ENCODE measurements at regions not wholly inside any gene's neighbourhood (a gene's known extent, or its start where the extent isn't known, plus 50 kb on each side); places are given as distances from the start of the nearest gene placed in this dataset.
A peak's percentile ranks its signal among the peaks of the same experiment; 100 is the strongest.

DNA sequence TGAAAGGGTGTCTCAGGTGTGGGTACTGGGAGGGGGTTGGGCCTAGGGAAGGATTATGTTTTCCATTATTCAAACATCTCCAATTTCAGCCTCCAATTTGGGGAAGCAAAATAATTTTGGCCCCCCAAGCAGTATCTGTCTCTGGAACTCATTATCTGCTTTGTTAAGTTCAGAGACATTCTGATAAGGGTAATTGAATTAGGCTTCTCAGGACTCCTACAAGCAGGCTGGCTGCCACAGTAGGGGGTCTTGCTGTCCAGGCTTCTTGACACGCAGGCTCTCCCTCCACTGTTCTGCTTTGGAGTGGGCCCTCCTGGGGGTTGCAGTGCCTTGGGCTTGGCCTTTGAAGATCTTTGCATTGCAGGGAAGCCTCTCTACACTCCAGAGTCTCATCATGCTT is 108.1 kb upstream of the SIX2 start:
- CTCF ChIA-PET, result no interaction called here
- peak; percentile 67 for DNase-seq (ENCODE audit: extremely low spot score)
- POLR2A ChIA-PET, result no interaction called here
- TF ChIP-seq ZNF384 (IDR thresholded peaks at IDR 0.05), result no peak
- peak; percentile 95 for TF ChIP-seq ARNT (IDR thresholded peaks at IDR 0.05)

DNA sequence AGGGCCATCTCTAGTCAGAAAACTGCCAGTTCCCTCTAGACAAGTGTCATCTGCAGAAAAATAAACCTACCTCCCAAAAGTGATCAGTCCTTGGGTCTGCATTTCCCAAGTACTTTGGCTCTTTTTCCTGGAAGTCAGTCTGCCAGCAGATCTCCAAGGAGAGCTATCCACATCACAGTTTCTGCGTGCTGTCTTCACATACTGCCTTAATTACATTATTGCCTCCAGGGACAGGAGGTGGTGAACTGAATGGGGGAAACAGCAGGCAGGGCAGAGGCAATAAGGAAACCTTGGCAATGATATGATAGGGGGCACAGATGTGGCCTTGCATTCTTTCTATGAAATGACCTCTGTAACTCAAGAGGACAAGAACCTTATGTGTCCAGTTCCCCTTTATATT is 105.9 kb upstream of the SIX2 start:
- ChIA-PET POLR2A (no interaction called here), CTCF (no interaction called here)
- TF ChIP-seq TARDBP (IDR thresholded peaks at IDR 0.05) (no peak), SUZ12 (IDR thresholded peaks at IDR 0.05) (no peak), FOXK2 (IDR thresholded peaks at IDR 0.05) (no peak), NFRKB (IDR thresholded peaks at IDR 0.05) (no peak), ELF4 (IDR thresholded peaks at IDR 0.05) (no peak), FOXA1 (IDR thresholded peaks at IDR 0.05) (no peak), ZNF384 (IDR thresholded peaks at IDR 0.05) (no peak), BHLHE40 (IDR thresholded peaks at IDR 0.05; ENCODE audit: borderline replicate concordance) (no peak), L3MBTL2 (conservative IDR thresholded peaks at IDR 0.05) (no peak), LEF1 (IDR thresholded peaks at IDR 0.05; ENCODE audit: borderline replicate concordance) (no peak), ARNT (IDR thresholded peaks at IDR 0.05) (no peak), CTBP1 (IDR thresholded peaks at IDR 0.05; ENCODE audit: borderline replicate concordance) (no peak), FOXM1 (IDR thresholded peaks at IDR 0.05; ENCODE audit: borderline replicate concordance) (no peak), SP1 (IDR thresholded peaks at IDR 0.05) (no peak), HDGF (IDR thresholded peaks at IDR 0.05; ENCODE audit: borderline replicate concordance) (no peak)
- TF ChIP-seq, protein P1, sequence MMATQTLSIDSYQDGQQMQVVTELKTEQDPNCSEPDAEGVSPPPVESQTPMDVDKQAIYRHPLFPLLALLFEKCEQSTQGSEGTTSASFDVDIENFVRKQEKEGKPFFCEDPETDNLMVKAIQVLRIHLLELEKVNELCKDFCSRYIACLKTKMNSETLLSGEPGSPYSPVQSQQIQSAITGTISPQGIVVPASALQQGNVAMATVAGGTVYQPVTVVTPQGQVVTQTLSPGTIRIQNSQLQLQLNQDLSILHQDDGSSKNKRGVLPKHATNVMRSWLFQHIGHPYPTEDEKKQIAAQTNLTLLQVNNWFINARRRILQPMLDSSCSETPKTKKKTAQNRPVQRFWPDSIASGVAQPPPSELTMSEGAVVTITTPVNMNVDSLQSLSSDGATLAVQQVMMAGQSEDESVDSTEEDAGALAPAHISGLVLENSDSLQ (IDR thresholded peaks at IDR 0.05), result no peak
- no peak for DNase-seq (ENCODE audit: extremely low spot score)

DNA sequence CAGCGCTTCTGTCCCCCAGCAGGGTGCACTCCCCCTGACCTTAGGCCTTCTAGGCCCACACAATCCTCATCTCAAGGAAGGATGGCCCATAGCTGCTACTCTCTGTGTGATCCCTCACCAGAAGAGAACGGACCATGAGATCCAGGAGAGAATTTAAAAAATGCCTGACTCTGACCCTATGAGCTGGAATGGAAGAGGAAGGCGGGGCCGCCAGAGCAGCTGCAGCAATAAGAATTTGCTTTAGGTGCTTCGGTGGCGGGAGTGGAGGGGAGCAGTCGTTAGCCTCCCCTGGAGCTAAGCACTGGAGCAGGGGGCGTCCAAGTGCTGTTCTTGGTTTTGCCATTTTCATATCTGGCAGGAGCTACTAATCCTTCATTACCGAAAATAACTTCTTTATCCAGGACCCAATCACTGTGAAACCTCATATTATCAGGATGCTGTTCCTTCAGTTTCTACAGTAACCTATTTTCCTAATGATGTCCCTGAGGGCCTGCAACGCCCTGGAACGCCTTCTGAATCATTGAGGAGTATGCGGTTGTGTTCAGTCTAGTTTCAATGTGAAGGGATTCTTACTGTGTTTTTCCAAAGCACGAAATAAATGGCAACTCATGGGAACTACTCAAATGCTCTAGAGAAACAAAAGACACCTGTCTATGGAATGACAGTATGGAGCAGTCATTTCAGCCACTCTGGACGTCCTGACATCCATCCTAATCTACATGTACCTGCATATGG is 105.1 kb upstream of the SIX2 start:
- CTCF ChIA-PET, result interaction anchor here (0.5 kb wide), 1 partner anchor 543 kb away, joined by 3 read pairs; no protein-coding TSS in a partner anchor
- POLR2A ChIA-PET, result no interaction called here
- DNase-seq (ENCODE audit: extremely low spot score), result no peak
- TF ChIP-seq SUZ12 (IDR thresholded peaks at IDR 0.05) (no peak), CTBP1 (IDR thresholded peaks at IDR 0.05; ENCODE audit: borderline replicate concordance) (no peak), ARNT (IDR thresholded peaks at IDR 0.05) (no peak), HDGF (IDR thresholded peaks at IDR 0.05; ENCODE audit: borderline replicate concordance) (no peak), L3MBTL2 (conservative IDR thresholded peaks at IDR 0.05) (no peak), FOXK2 (IDR thresholded peaks at IDR 0.05) (no peak), FOXM1 (IDR thresholded peaks at IDR 0.05; ENCODE audit: borderline replicate concordance) (no peak), BHLHE40 (IDR thresholded peaks at IDR 0.05; ENCODE audit: borderline replicate concordance) (no peak), FOXA1 (IDR thresholded peaks at IDR 0.05) (no peak), SP1 (IDR thresholded peaks at IDR 0.05) (no peak), ZNF384 (IDR thresholded peaks at IDR 0.05) (no peak), TARDBP (IDR thresholded peaks at IDR 0.05) (no peak), LEF1 (IDR thresholded peaks at IDR 0.05; ENCODE audit: borderline replicate concordance) (no peak), NFRKB (IDR thresholded peaks at IDR 0.05) (no peak), ELF4 (IDR thresholded peaks at IDR 0.05) (no peak)
- TF ChIP-seq, protein P1 (IDR thresholded peaks at IDR 0.05), result no peak

DNA sequence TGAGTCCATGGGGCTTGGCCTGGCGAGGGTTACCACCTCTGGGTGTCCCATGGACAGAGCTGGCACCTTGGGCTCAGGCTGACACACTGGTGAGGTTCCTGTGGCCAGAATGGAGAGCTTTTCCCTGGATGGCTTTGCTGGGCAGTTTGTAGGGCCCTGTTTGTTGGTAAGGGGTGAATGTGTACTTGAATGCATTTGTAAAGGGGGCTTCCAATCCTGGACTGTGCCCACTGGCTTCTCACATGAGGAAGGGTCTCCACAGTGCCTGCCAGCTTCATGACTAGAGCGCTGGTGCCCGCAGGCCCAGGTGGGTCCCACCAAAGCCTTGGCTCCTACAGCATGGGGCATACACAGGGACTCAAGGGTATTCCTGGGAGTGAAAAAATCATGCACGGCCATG is 103.5 kb upstream of the SIX2 start:
- ChIA-PET POLR2A (no interaction called here), CTCF (no interaction called here)
- TF ChIP-seq FOXM1 (IDR thresholded peaks at IDR 0.05; ENCODE audit: borderline replicate concordance) (no peak), FOXK2 (IDR thresholded peaks at IDR 0.05) (no peak), HDGF (IDR thresholded peaks at IDR 0.05; ENCODE audit: borderline replicate concordance) (no peak), TARDBP (IDR thresholded peaks at IDR 0.05) (no peak), SUZ12 (IDR thresholded peaks at IDR 0.05) (no peak), ARNT (IDR thresholded peaks at IDR 0.05) (no peak), LEF1 (IDR thresholded peaks at IDR 0.05; ENCODE audit: borderline replicate concordance) (no peak), NFRKB (IDR thresholded peaks at IDR 0.05) (no peak), ELF4 (IDR thresholded peaks at IDR 0.05) (no peak), BHLHE40 (IDR thresholded peaks at IDR 0.05; ENCODE audit: borderline replicate concordance) (no peak), SP1 (IDR thresholded peaks at IDR 0.05) (no peak), ZNF384 (IDR thresholded peaks at IDR 0.05) (no peak), L3MBTL2 (conservative IDR thresholded peaks at IDR 0.05) (no peak), CTBP1 (IDR thresholded peaks at IDR 0.05; ENCODE audit: borderline replicate concordance) (no peak), FOXA1 (IDR thresholded peaks at IDR 0.05) (no peak)
- TF ChIP-seq, protein P1 (IDR thresholded peaks at IDR 0.05), result no peak
- DNase-seq (ENCODE audit: extremely low spot score), result no peak

DNA sequence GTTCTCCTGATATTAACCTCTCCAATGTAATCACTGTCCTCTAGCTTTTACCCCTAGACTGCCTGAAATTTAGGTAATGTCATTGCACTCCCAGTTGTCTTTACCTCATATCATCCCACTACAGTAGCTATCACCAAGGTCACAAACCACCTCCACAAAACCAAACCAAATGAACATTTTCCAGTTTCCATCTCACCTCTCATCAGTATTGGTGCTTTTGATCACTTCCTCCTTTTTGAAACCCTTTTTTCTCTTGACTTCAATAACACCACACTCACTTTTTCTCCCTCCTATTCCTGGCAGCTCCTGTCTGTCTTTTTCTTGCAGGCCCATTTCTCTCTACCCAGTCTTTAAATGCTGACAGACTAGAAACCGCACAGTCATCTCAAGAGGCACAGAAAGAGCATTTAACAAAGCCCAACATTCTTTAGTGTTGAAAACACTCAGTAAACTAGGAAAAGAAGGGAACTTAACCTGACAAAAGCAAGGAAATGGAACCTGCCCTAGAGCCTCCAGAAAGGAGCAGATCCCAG is 95.9 kb upstream of the SIX2 start:
- ChIA-PET CTCF (no interaction called here), POLR2A (no interaction called here)
- no peak for DNase-seq (ENCODE audit: extremely low spot score)
- TF ChIP-seq, protein P1 (IDR thresholded peaks at IDR 0.05), result no peak
- TF ChIP-seq FOXK2 (IDR thresholded peaks at IDR 0.05) (no peak), BHLHE40 (IDR thresholded peaks at IDR 0.05; ENCODE audit: borderline replicate concordance) (no peak), ARNT (IDR thresholded peaks at IDR 0.05) (no peak), SP1 (IDR thresholded peaks at IDR 0.05) (no peak), HDGF (IDR thresholded peaks at IDR 0.05; ENCODE audit: borderline replicate concordance) (no peak), LEF1 (IDR thresholded peaks at IDR 0.05; ENCODE audit: borderline replicate concordance) (no peak), NFRKB (IDR thresholded peaks at IDR 0.05) (no peak), ZNF384 (IDR thresholded peaks at IDR 0.05) (no peak), FOXA1 (IDR thresholded peaks at IDR 0.05) (no peak), FOXM1 (IDR thresholded peaks at IDR 0.05; ENCODE audit: borderline replicate concordance) (no peak)
